Suprapubic skin (tissue), 4 donors: ENCODE measurements at regions not wholly inside any gene's neighbourhood (a gene's known extent, or its start where the extent isn't known, plus 50 kb on each side); places are given as distances from the start of the nearest gene placed in this dataset.
"Not testable (repeated sequence)": the region's sequence is repeated elsewhere in the genome, so short reads cannot be mapped to it uniquely, and the experiment has no call there.

Experiments used
- DNase-seq, 2 donors: peaks; one replicate each; pipeline ENCODE4 v3.0.0-alpha.2; 2019; ENCODE audit warnings: low spot score in 2 of 2
- H3K27ac ChIP-seq: fragments of 200-600 bp; sonication (generic); one replicate; pipeline ENCODE4 v1.5.1; 2019
- H3K27me3 ChIP-seq: fragments of 200-600 bp; sonication (generic); one replicate; pipeline ENCODE4 v1.5.1; 2019
- H3K36me3 ChIP-seq: fragments of 200-600 bp; sonication (generic); one replicate; pipeline ENCODE4 v1.5.1; 2019
- H3K4me1 ChIP-seq: fragments of 200-600 bp; sonication (generic); one replicate; pipeline ENCODE4 v1.5.1; 2019
- H3K4me3 ChIP-seq: fragments of 200-600 bp; sonication (generic); one replicate; pipeline ENCODE4 v1.5.1; 2019; ENCODE audit warnings: mild to moderate bottlenecking
- H3K9me3 ChIP-seq: fragments of 200-600 bp; sonication (generic); one replicate; pipeline ENCODE4 v1.5.1; 2019
- CTCF ChIP-seq, 2 donors: fragments of 200-600 bp in 1 of 2; fragments of 450-650 bp in 1 of 2; sonication (generic) in 1 of 2; IDR thresholded peaks; one replicate each; pipeline ENCODE4 v1.5.1; 2016 to 2019; ENCODE audit warnings: antibody characterized with exemption in 2 of 2, mild to moderate bottlenecking in 1 of 2, moderate library complexity in 1 of 2
- EP300 ChIP-seq: sonication (generic); formaldehyde crosslinking; IDR thresholded peaks from one replicate; pipeline ENCODE4 v1.6.1; 2017; ENCODE audit warnings: antibody characterized with exemption
- POLR2A ChIP-seq, 2 donors: fragments of 450-650 bp; IDR thresholded peaks; one replicate each; pipeline ENCODE4 v1.6.1; 2017; ENCODE audit warnings: antibody characterized with exemption in 2 of 2, mild to moderate bottlenecking in 2 of 2, moderate library complexity in 2 of 2
- POLR2AphosphoS5 ChIP-seq, 3 donors: sonication (generic); formaldehyde crosslinking; IDR thresholded peaks; one replicate each; pipeline ENCODE4 v1.6.1; 2017; ENCODE audit warnings: antibody characterized with exemption in 3 of 3
- WGBS: methylation state at CpG from one replicate; pipeline ENCODE4 v1.1.5; 2018; 5-methylcytosine and 5-hydroxymethylcytosine counted together

- H3K9me3 ChIP-seq = no peaks in the 10 kb centered on the region
- no peaks in the 10 kb centered on the region for H3K4me1 ChIP-seq
- H3K27ac ChIP-seq = no peak overlapping the region
- no peak overlapping the region for H3K4me3 ChIP-seq
- no peak for DNase-seq
- H3K36me3 ChIP-seq = no peaks in the 10 kb centered on the region
- no peaks in the 10 kb centered on the region for H3K27me3 ChIP-seq
- TF ChIP-seq EP300 (no peak), POLR2AphosphoS5 (IDR thresholded peaks at IDR 0.05) (no peak), POLR2A (IDR thresholded peaks at IDR 0.05) (no peak)
Measured at GRCh38 chr4:75340561-75340960, 173.6 kb downstream of the RCHY1 start.

- Histone ChIP-seq H3K4me1 (no peaks in the 10 kb centered on the region), H3K4me3 (no peak overlapping the region), H3K27ac (no peak overlapping the region), H3K9me3 (no peaks in the 10 kb centered on the region), H3K36me3 (no peaks in the 10 kb centered on the region), H3K27me3 (no peaks in the 10 kb centered on the region)
- no peak for DNase-seq
- no peak for TF ChIP-seq EP300
- no peak for TF ChIP-seq POLR2A (IDR thresholded peaks at IDR 0.05)
- no peak for TF ChIP-seq POLR2AphosphoS5 (IDR thresholded peaks at IDR 0.05)
- no peak for TF ChIP-seq CTCF (IDR thresholded peaks at IDR 0.05)
- WGBS = 62% methylated on average over 1 of the region's 1 CpG
Measured at GRCh38 chr4:75338352-75338880, 175.8 kb downstream of the RCHY1 start.

- WGBS = 81% methylated on average over 4 of the region's 4 CpGs
- DNase-seq = no peak
- Histone ChIP-seq H3K4me3 (no peak overlapping the region), H3K9me3 (no peaks in the 10 kb centered on the region), H3K4me1 (no peaks in the 10 kb centered on the region), H3K36me3 (no peaks in the 10 kb centered on the region), H3K27me3 (no peaks in the 10 kb centered on the region), H3K27ac (peak overlapping the region; percentile 18)
- TF ChIP-seq POLR2A (IDR thresholded peaks at IDR 0.05) (no peak), POLR2AphosphoS5 (IDR thresholded peaks at IDR 0.05) (no peak), CTCF (IDR thresholded peaks at IDR 0.05) (no peak), EP300 (no peak)
Measured at GRCh38 chr4:75327804-75328512, 186.2 kb downstream of the RCHY1 start.

- Histone ChIP-seq H3K27me3 (no peaks in the 10 kb centered on the region), H3K4me3 (no peak overlapping the region), H3K27ac (no peak overlapping the region), H3K4me1 (no peaks in the 10 kb centered on the region), H3K36me3 (no peaks in the 10 kb centered on the region), H3K9me3 (no peaks in the 10 kb centered on the region)
- WGBS = 67% methylated on average over 2 of the region's 2 CpGs
- no peak for DNase-seq
- TF ChIP-seq POLR2AphosphoS5 (IDR thresholded peaks at IDR 0.05) (no peak), EP300 (no peak), POLR2A (IDR thresholded peaks at IDR 0.05) (no peak), CTCF (IDR thresholded peaks at IDR 0.05) (no peak)
Measured at GRCh38 chr4:75325318-75325979, 188.8 kb downstream of the RCHY1 start.

- Histone ChIP-seq H3K27ac (no peak overlapping the region), H3K27me3 (no peaks in the 10 kb centered on the region), H3K4me3 (no peak overlapping the region), H3K36me3 (no peaks in the 10 kb centered on the region), H3K4me1 (no peaks in the 10 kb centered on the region), H3K9me3 (no peaks in the 10 kb centered on the region)
- 54% methylated on average over 5 of the region's 5 CpGs for WGBS
- TF ChIP-seq EP300 (no peak), CTCF (IDR thresholded peaks at IDR 0.05) (no peak), POLR2AphosphoS5 (IDR thresholded peaks at IDR 0.05) (no peak)
- no peak for DNase-seq
Measured at GRCh38 chr4:75321484-75321883, 192.7 kb downstream of the RCHY1 start.

- not testable (repeated sequence) for H3K4me1 ChIP-seq, H3K27me3 ChIP-seq, H3K9me3 ChIP-seq, H3K36me3 ChIP-seq, H3K27ac ChIP-seq, H3K4me3 ChIP-seq, DNase-seq
- WGBS = 87% methylated on average over 10 of the region's 10 CpGs
Measured at GRCh38 chr4:75317641-75318040, 196.6 kb downstream of the RCHY1 start.
